GM19043 (cell line): ENCODE measurements at regions not wholly inside any gene's neighbourhood (a gene's known extent, or its start where the extent isn't known, plus 50 kb on each side); places are given as distances from the start of the nearest gene placed in this dataset.

ENCODE experiments used
- ATAC-seq: cut with Tn5 transposase; IDR thresholded peaks from one replicate; pipeline ENCODE4 v1.9.1; 2021; ENCODE audit warnings: low read depth; ENCODE audit not compliant: unreplicated experiment

DNA sequence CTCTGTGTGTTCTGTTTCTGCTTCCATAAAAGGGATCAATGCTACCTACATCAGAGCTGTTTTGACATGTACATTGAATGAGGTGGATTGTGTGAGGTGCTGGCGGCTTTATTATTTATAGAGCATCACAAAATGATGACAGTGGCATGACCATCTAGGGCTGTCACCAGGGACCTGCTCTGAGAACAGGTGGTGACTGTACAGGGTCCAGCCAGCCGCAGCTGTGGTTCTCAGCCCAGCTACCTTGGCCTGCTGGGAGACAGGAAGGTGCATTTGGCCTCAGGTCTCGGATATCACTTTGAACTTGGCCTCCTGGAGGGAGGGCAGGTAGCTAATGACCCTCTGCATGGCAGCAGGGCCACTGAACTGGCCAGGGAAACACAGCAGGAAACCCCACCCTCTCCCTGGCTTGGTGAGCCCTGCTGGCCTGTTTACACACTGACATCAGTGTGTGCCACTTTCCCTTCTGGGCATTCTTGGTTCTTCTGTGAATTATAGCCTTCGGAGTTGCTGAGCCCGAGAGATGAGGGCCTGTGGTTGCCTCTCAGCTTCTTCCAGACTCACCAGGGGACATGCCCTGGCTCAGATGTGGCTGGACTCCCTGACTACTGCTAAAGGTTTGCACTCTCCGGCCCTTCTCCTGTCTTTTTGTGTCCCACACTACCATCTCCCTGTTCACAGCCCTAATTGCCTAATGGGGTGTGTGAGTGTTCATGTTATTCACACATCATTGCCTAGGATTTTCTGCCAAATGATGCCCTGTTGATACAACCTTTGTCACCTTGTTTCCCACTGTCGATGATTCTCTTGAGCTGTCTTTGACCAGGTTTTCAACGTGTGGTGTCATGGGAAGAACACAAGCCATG lies 109.2 kb upstream of the RAB12 start:
- no peak for ATAC-seq

DNA sequence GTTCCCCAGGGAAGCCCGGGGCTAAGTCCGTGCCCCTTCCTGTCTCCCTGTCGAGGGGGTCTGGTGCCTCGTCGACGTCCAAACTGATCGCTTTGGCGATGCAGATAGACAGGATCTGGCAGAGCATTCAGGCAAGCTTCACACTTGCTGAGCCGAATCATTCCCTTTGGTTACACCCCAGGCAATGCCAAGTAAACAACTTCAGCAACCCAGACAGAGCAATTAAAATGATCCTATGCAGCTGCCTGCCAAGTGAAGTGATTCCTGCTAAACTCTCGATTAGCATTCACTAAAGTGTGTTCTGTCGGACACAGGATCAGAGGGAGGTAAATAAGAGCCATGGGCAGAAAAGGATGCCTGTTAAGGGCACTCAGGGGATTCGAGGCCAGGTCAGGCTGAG lies 108.2 kb upstream of the RAB12 start:
- ATAC-seq: no peak

DNA sequence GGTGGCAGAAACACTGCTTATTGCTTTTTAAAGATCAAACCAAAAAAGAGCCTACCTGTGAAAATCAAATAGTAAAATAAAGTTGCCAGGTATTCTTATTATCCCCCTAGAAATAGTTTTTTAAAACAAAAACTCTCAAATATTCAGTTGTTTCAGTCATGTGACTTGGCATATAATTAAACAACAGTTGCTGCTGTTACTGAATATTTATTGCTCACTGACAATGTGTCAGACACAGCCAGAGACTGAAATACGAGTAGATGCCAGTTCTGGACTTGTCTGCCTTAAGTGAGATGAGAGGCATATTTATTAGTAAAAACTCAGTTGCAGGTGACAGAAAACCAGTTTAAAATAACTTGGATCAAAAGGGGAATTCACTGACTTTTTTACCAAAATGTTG lies 106.0 kb upstream of the RAB12 start:
- no peak for ATAC-seq

DNA sequence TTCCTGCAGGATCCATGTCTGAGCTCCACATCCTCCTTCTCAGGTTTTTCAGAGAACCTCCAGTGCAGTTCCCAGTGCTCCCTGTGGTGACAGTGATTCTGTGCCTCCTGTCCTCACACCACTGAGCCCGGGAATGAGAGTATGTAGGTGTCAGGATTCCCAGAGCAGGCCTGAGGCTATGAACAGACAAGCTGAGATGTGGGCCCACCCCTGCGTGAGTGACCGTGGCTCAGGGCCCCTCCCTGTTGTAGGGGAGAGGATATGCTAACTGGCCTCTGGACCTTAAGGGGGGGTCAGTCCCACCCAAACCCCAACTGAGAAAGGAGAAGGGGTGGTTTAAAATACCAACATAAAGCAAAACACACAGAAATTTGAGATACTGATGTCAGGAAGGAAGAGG lies 104.8 kb upstream of the RAB12 start:
- ATAC-seq: no peak

DNA sequence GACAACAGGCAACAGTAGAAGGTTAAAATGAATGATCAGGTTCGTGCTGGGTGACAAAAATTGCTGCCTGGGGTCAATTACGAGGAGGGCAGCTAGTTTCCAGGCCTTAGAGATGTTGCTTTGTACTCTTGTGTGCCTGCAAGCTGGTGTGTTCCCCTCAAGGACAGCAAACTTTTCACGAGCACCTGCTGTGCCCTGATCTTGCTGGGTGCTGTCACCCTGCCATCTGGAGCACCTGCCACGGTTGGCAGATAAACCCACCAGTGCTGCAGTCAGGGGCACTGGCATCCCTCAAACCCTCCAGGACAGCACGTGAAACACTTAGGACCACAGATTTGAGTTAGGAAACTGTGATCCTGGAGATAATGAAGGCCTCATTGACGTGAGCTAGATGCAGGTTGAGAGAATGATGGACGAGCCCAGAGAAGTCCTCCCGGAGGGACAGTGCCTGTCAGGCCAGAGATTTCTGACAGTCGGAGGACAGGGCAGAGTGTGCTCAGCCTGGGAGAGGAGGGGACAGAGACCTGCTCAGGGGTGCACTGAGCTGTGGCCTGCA lies 104.3 kb upstream of the RAB12 start:
- no peak for ATAC-seq

DNA sequence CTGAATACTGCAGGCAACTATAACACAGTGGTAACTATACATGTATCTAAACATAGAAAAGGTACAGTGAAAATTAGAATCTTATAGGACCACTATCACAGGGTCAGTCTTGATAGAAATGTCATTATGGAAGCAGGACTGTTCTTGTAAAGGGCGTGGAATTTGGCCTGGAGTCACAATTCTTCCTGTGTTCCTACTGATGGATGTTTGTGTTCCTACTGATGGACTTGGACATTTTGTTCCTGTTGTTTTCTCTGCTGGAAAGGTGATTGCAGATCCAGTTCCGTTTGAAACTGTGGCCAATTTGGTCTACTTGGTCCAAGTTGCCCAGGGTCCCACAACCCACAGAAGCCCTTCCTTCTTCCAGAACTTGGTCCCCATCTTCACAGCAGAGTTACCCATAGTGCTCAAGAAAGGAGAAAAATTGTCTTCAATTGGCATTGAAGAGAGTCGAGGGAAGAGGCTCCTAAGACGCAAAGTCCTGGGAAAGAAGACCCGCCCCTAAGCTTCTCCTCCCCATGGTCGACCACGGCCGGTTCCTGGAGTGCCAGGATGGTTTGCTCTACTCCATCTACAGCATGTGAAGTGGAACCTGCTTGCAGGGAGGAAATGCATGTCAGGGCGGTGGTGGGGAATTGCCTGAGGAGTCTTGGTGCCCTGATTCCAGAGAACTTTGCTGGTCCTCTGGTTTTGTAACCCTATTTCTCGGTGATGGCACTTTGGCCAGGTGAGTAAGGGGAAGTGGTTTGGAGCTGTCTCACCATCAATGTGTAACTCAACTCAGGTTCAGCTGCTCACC lies 102.8 kb upstream of the RAB12 start:
- ATAC-seq: no peak

DNA sequence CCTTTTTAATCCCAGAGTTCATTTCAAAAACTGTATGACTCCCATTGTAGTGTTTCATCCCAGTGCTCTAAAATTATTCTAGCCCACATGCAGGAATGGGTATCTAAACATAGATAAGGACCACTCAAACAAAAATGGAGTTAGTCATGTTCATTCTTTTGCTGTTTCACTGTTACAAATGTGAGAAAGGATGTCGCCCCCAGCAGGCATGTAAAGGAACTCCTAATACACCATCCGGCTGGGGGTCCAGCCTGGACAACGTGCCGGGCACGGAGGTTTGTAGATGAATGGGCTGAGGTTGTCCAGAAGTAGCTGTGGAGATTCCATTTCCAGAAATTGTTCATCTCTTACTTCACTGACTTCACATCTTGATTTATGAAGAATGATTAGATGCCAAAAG lies 101.9 kb upstream of the RAB12 start:
- ATAC-seq: no peak

DNA sequence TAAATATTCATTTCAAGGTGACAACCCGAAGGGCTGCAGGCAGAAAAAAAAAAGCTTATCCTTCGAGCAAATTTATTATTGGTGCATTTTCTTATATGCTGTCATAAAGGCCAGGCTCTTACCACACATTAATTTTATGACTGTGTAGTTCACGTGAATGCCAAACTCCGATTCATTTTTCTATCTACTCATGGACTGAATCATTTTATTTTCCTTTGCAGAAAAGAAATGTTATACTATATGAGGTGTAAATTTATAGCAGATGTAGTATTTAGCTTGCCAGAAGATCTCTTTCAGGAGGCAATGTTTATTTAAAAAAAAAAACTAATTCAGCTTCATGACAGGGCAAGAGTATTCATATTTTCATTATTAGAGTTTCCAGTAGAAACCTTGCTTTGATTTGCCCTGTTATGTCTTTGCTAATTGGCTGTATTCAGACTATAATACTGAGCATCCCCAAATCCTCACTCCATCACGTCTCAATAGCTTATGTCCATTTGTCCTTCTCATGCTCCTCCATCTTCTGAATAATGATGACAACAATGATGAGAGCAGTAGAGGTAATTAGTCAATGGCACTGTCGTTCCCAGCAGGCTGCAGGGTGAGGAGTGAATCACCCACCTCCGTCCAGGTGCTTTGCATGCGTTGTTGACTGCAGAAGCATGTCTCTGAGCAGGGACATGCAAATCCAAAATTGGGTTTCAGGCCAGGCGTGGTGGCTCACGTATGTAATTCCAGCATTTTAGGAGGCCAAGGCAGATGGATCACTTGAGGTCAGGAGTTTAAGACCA lies 101.1 kb upstream of the RAB12 start:
- ATAC-seq: no peak

DNA sequence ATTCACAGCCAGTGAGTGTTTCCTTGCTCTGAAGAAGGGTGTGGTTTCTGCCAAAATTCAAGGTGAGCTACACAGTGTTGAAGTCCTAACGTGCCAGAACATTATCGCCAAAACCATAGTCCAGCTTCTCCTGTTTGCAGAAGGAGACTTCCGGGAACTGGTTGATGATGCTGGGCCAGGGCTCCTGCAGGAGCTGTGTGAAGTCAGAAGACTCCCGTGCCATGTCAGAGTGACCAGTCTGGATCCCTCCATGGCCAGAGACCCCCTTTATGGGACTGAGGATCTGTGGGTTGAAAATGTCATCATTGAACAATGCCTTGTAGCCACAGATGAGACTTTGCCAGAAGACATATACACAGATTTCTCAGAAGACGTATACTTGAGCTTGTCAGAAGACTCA lies 96.0 kb upstream of the RAB12 start:
- no peak for ATAC-seq

DNA sequence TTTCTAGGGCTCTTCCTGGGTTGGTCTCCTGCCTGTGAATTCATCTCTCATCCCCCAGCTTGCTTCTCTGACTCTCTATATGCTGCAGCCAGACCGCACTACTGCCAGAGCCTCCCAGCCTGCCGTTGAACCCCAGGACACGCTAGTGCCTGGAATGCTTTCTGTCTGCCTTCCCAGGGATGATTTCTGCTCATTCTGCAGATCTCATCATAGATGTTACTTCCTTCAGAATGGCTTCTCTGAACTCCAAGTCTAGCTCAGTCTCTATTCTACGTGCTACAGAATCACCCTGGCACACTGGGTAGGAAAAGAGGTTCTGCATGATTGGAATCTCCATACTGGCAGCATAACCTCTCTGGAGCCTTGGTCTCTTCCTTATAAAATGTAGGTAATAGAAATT lies 94.8 kb upstream of the RAB12 start:
- ATAC-seq: no peak

DNA sequence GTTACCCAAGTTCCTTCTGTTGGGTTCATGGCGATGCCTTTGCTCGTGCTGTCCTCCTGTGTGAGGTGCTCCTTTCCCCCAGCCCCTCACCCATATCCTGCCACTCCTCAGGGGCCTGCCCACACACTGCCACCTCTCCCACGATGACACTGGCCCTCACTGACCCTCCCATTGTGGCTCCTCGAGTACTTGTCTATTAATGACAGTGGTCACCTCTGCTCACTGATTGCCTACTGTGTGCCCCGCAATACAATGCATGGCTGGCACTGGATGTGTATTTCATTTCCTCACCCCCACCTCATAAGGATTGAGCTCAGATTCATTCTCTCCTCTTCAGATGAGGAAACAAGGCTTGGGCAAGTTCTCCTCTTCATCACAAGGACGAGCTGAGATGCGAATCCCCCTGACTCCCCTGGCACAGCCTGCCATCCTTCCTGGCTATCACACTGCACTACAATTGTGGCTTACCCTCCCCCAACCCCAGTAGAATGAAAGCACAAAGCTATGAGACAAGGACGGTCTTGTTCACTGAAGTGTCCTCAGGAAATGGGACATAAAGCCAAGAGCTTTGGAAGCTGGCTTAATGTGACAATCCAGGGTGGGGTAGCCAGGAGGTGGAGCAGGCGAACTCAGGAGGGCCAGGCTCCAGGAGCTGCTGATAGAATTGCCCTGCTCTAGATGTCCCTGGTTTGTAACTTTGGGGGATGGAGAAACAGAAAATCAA lies 93.9 kb upstream of the RAB12 start:
- ATAC-seq: no peak

DNA sequence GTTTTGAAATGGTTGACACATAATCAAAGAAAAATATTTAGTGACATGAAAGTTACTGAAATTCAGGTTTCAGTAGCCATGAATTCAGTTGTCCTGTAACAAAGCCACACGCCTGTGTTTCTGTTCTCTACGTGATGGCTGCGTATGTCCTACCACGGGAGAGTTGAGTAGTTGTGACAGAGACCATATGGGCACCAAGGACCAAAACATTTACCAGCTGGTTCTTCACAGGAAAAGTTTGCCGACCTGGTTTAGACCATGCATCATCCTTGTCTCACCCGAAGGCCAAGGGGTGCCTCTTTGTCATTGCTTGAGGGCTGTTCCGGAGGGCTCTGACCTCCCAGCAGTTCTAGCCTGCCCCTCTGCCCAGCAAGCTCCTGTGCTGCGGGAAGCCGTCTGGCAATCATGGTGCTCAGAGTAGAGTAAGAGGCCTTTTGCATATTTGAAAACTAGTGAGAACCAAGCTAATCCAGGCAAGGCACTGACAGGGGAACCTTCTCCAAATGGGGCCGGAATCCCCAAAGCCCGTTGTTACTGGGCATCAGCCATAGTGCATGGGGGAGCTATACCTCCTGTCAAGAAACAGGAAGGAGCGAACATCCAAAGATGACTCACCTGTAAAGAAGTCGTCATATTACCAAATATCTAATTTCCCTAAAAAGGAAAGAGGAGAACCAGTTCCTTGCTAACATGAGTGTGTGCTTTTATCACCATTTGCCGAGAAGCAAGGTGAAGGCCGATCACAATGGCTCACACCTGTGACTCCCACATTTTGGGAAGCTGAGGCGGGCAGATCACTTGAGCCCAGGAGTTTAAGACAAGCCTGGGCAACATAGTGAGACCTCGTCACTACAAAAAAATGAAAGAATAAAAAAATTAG lies 92.6 kb upstream of the RAB12 start:
- no peak for ATAC-seq

DNA sequence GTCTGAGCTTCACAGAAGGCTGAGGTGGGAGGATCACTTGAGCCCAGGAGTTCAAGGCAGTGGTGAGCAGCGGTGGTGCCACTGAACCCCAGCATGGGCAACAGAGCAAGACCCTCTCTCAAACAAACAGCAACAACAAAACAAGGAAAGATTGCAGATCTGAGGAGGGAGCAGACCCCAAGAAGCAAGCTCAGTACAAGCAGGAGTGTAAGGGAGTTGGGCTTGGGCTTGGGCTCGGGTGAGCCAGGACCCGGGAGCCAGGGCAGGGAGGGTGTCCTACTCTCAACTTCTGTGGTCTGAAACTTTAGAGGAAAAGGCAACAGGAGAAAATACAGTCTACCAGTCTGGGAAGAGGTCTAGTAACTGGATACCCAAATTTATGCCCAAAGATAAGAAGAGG lies 92.0 kb upstream of the RAB12 start:
- no peak for ATAC-seq

DNA sequence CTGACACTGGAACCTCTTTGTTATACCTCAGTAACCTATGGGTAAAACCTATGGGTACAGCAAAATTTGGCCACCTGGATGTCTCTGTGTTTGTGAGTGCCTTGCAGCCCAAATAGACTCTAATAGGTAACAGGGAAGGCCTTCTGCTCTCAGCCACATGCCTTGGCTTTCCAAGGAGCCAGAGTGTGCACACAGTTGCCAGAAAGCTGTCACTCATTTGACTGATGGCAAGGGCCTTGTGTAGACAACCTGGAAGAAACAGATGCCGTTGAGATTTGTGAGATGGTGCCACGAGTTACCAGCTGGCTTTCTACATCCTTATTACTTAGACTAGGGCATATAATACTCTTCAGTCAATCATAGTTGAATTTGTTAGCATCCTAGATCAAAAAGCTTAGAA lies 90.1 kb upstream of the RAB12 start:
- no peak for ATAC-seq

DNA sequence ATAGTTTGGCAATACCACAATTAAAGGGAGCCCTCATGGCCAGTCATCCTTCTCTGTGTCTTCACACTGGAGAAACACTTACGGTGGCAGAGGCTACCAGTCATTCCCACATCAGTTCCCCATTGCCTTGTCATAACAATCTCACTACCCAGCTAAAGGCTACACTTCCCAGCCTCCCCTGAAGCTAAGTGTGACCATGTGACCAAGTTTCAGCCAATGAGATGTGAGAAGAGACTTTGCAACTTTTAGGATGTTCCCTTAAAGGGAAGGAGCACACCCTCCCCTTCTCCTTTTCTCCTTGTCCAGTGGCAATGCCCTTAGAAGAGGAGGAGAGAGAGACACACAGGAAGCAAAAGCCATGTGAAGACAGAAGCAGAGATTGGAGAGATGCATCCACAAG lies 89.0 kb upstream of the RAB12 start:
- ATAC-seq: no peak

DNA sequence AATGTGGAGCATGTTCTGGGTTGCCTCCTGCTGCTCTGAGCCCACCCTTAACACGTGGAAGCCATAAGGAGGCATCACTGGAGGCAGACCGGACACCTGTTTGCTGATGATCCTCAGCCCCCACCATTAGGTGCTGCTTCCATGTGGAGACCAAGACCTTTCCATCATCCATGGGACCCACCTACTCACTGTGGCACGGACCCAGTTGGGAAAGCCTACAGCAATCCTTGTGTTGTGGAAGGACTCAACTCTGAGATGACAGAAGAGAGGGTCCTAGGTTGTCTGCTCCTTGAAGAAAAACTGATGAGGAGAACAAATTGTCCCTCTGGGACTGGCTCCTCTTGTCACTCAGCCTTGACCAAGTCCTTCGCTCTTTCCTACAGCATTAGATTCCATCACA lies 86.5 kb upstream of the RAB12 start:
- no peak for ATAC-seq

DNA sequence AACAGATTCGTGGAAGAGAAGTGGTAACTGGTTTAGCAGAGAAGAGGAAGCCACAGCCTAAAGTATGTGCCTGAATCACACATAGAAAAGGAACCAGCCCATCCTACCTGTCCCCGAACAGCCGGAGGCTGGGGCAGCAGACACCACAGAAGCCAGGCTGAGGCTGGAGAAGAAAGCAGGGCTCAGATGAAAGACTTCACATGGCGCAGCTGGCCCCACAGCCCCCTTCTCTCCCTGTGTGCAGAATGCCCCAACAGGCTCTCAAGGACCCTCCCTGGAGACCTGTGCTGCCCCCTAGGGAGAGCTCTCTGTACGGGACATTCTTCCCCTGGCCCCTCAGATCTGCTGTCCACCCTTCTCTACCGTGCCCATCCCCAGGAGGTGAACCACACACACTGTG lies 83.5 kb upstream of the RAB12 start:
- no peak for ATAC-seq

DNA sequence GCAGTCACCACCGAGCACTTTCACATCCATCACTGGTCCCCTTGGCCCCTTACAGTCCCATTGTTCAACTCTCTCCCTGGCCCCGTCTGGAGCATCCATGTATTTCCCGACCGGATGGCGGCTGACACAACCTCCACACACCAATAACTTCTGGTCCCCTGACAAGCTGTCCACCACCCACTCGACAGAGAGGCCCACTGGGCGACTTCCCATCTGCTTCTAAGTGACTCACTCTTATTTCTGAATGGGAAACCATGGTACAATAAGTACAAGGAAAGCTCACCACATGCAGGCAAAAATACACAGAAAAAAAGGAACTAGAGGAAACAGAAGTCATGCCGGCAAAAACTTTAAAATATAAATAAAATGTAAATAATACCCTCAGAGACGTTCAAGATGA lies 82.9 kb upstream of the RAB12 start:
- ATAC-seq: no peak

DNA sequence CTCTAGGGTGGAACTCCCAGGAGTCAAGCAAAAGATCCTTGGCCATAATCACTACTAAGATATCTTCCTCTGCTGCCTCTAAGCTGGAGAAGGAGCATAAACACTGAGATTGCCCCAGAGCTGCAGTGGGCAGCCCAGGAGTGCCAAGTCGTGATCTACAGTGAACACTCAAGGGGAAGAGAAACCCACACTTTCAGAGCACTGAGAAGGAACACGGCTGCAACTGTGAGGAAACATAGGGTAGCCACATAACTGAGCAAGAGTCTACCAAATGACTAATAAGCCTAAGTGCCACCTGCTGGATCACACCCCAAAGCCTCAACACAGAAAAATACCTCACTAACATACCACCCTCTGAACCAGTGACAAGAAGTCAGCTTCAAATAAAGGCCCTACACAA lies 79.6 kb upstream of the RAB12 start:
- no peak for ATAC-seq
